ENCODE measurements at regions not wholly inside any gene's neighbourhood (a gene's known extent, or its start where the extent isn't known, plus 50 kb on each side); places are given as distances from the start of the nearest gene placed in this dataset.

GRCh38 chr15:21270474-21270873 lies 169.8 kb downstream of the POTEB3 start:
- TF ChIP-seq CTCF (IDR thresholded peaks at IDR 0.05) (no peak), TEAD4 (CRISPR knock-in tag; IDR thresholded peaks at IDR 0.05) (no peak), PRRX2 (CRISPR knock-in tag; IDR thresholded peaks at IDR 0.05) (no peak), EMX1 (CRISPR knock-in tag; IDR thresholded peaks at IDR 0.05) (no peak), NFE2L1 (CRISPR knock-in tag; IDR thresholded peaks at IDR 0.05) (no peak), ATF2 (CRISPR knock-in tag; IDR thresholded peaks at IDR 0.05; ENCODE audit: borderline replicate concordance, low read depth) (no peak), FOXJ3 (CRISPR knock-in tag; IDR thresholded peaks at IDR 0.05; ENCODE audit: borderline replicate concordance) (no peak), STAT6 (CRISPR knock-in tag; conservative IDR thresholded peaks at IDR 0.05; ENCODE audit: low read depth) (no peak), ZNF121 (CRISPR knock-in tag; IDR thresholded peaks at IDR 0.05) (no peak), JUN (CRISPR knock-in tag; IDR thresholded peaks at IDR 0.05) (no peak), SP1 (CRISPR knock-in tag; conservative IDR thresholded peaks at IDR 0.05) (no peak)
- TF ChIP-seq, protein P1, sequence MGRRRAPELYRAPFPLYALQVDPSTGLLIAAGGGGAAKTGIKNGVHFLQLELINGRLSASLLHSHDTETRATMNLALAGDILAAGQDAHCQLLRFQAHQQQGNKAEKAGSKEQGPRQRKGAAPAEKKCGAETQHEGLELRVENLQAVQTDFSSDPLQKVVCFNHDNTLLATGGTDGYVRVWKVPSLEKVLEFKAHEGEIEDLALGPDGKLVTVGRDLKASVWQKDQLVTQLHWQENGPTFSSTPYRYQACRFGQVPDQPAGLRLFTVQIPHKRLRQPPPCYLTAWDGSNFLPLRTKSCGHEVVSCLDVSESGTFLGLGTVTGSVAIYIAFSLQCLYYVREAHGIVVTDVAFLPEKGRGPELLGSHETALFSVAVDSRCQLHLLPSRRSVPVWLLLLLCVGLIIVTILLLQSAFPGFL (CRISPR knock-in tag; IDR thresholded peaks at IDR 0.05; ENCODE audit: borderline replicate concordance), result no peak
- TF ChIP-seq, protein P2, sequence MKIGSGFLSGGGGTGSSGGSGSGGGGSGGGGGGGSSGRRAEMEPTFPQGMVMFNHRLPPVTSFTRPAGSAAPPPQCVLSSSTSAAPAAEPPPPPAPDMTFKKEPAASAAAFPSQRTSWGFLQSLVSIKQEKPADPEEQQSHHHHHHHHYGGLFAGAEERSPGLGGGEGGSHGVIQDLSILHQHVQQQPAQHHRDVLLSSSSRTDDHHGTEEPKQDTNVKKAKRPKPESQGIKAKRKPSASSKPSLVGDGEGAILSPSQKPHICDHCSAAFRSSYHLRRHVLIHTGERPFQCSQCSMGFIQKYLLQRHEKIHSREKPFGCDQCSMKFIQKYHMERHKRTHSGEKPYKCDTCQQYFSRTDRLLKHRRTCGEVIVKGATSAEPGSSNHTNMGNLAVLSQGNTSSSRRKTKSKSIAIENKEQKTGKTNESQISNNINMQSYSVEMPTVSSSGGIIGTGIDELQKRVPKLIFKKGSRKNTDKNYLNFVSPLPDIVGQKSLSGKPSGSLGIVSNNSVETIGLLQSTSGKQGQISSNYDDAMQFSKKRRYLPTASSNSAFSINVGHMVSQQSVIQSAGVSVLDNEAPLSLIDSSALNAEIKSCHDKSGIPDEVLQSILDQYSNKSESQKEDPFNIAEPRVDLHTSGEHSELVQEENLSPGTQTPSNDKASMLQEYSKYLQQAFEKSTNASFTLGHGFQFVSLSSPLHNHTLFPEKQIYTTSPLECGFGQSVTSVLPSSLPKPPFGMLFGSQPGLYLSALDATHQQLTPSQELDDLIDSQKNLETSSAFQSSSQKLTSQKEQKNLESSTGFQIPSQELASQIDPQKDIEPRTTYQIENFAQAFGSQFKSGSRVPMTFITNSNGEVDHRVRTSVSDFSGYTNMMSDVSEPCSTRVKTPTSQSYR (CRISPR knock-in tag; IDR thresholded peaks at IDR 0.05), result no peak
- TF ChIP-seq, protein P3, sequence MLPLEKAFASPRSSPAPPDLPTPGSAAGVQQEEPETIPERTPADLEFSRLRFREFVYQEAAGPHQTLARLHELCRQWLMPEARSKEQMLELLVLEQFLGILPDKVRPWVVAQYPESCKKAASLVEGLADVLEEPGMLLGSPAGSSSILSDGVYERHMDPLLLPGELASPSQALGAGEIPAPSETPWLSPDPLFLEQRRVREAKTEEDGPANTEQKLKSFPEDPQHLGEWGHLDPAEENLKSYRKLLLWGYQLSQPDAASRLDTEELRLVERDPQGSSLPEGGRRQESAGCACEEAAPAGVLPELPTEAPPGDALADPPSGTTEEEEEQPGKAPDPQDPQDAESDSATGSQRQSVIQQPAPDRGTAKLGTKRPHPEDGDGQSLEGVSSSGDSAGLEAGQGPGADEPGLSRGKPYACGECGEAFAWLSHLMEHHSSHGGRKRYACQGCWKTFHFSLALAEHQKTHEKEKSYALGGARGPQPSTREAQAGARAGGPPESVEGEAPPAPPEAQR (CRISPR knock-in tag; IDR thresholded peaks at IDR 0.05), result no peak
